ENCODE measurements at regions not wholly inside any gene's neighbourhood (a gene's known extent, or its start where the extent isn't known, plus 50 kb on each side); places are given as distances from the start of the nearest gene placed in this dataset.

DNA sequence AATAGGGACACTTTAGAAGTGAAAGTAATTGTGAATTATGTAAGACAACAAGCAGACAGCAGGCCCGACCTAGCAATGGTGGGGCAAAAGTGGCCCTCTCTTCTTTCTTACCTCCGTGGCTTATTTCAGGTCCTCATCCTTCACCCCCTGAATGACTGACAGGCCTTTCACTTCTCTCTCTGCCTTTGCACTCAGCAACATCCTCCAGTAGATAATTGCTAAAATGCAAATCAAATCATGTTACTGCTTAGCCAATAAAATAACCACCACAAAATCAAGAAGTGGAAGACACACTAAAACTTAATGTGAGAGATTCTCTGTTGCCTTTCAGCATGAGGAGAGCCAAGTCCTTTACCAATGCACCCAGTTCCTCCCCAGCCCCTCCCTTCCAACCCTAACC lies 274.6 kb upstream of the ZNF32 start:
- TF ChIP-seq, protein P1, sequence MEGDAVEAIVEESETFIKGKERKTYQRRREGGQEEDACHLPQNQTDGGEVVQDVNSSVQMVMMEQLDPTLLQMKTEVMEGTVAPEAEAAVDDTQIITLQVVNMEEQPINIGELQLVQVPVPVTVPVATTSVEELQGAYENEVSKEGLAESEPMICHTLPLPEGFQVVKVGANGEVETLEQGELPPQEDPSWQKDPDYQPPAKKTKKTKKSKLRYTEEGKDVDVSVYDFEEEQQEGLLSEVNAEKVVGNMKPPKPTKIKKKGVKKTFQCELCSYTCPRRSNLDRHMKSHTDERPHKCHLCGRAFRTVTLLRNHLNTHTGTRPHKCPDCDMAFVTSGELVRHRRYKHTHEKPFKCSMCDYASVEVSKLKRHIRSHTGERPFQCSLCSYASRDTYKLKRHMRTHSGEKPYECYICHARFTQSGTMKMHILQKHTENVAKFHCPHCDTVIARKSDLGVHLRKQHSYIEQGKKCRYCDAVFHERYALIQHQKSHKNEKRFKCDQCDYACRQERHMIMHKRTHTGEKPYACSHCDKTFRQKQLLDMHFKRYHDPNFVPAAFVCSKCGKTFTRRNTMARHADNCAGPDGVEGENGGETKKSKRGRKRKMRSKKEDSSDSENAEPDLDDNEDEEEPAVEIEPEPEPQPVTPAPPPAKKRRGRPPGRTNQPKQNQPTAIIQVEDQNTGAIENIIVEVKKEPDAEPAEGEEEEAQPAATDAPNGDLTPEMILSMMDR (IDR thresholded peaks at IDR 0.05), result no peak
- no peak for TF ChIP-seq POLR2A (IDR thresholded peaks at IDR 0.05)
